ENCODE measurements at regions not wholly inside any gene's neighbourhood (a gene's known extent, or its start where the extent isn't known, plus 50 kb on each side); places are given as distances from the start of the nearest gene placed in this dataset.
A peak's percentile ranks its signal among the peaks of the same experiment; 100 is the strongest.

- TF ChIP-seq CTCF (IDR thresholded peaks at IDR 0.05) (no peak), POLR2A (IDR thresholded peaks at IDR 0.05) (no peak)
- Histone ChIP-seq H3K4me3 (no peak overlapping the region), H3K4me1 (no peaks in the 10 kb centered on the region), H3K27me3 (no peaks in the 10 kb centered on the region), H3K36me3 (no peaks in the 10 kb centered on the region), H3K27ac (no peak overlapping the region), H3K9me3 (no peaks in the 10 kb centered on the region)
- no peak for DNase-seq
- intact Hi-C loops (cut with DNase I; ENCODE audit: low total_unique reads) = no loop called here
Measured at GRCh38 chr4:138959097-138959815, 56.3 kb upstream of the NOCT start.

- H3K4me3 ChIP-seq = no peak overlapping the region
- no peak for TF ChIP-seq CTCF (IDR thresholded peaks at IDR 0.05)
- no peak for TF ChIP-seq POLR2A (IDR thresholded peaks at IDR 0.05)
- H3K27me3 ChIP-seq = no peaks in the 10 kb centered on the region
- H3K9me3 ChIP-seq = no peaks in the 10 kb centered on the region
- no peaks in the 10 kb centered on the region for H3K36me3 ChIP-seq
- no peaks in the 10 kb centered on the region for H3K4me1 ChIP-seq
- no peak overlapping the region for H3K27ac ChIP-seq
- intact Hi-C loops (cut with DNase I; ENCODE audit: low total_unique reads) = no loop called here
- no peak for DNase-seq
Measured at GRCh38 chr4:138958519-138958918, 57.1 kb upstream of the NOCT start.

GRCh38 chr4:138957302-138957701 is 58.3 kb upstream of the NOCT start:
- no peak overlapping the region for H3K4me3 ChIP-seq
- no peaks in the 10 kb centered on the region for H3K36me3 ChIP-seq
- no peaks in the 10 kb centered on the region for H3K9me3 ChIP-seq

GRCh38 chr4:138954428-138954827 is 61.2 kb upstream of the NOCT start:
- no peaks in the 10 kb centered on the region for H3K27me3 ChIP-seq
- intact Hi-C loops (cut with DNase I; ENCODE audit: low total_unique reads) = no loop called here
- no peaks in the 10 kb centered on the region for H3K4me1 ChIP-seq
- peak overlapping the region; percentile 39 to 67 for H3K27ac ChIP-seq
- DNase-seq = no peak
- H3K9me3 ChIP-seq = no peaks in the 10 kb centered on the region
- TF ChIP-seq POLR2A (IDR thresholded peaks at IDR 0.05) (no peak), CTCF (IDR thresholded peaks at IDR 0.05) (no peak)
- H3K36me3 ChIP-seq = no peaks in the 10 kb centered on the region
- no peak overlapping the region for H3K4me3 ChIP-seq

More at GRCh38 chr4:138957302-138957701, 58.3 kb upstream of the NOCT start:
- no peaks in the 10 kb centered on the region for H3K27me3 ChIP-seq
- DNase-seq = no peak
- H3K4me1 ChIP-seq = no peaks in the 10 kb centered on the region
- TF ChIP-seq CTCF (IDR thresholded peaks at IDR 0.05) = no peak
- H3K27ac ChIP-seq = no peak overlapping the region
- intact Hi-C loops (cut with DNase I; ENCODE audit: low total_unique reads) = no loop called here

- DNase-seq = peak in 1 of 2 donors; percentile 24
- no peaks in the 10 kb centered on the region for H3K27me3 ChIP-seq
- H3K9me3 ChIP-seq = no peaks in the 10 kb centered on the region
- H3K4me3 ChIP-seq = no peak overlapping the region
- H3K4me1 ChIP-seq = no peaks in the 10 kb centered on the region
- TF ChIP-seq CTCF (IDR thresholded peaks at IDR 0.05) (no peak), POLR2A (IDR thresholded peaks at IDR 0.05) (no peak)
- intact Hi-C loops (cut with DNase I; ENCODE audit: low total_unique reads) = no loop called here
- H3K36me3 ChIP-seq = no peaks in the 10 kb centered on the region
- peak overlapping the region; percentile 39 to 67 for H3K27ac ChIP-seq
Measured at GRCh38 chr4:138953961-138954371, 61.6 kb upstream of the NOCT start.

Measured in uterus (tissue), 3 donors.